GM18502 (cell line): ENCODE measurements at regions not wholly inside any gene's neighbourhood (a gene's known extent, or its start where the extent isn't known, plus 50 kb on each side); places are given as distances from the start of the nearest gene placed in this dataset.
"Not testable (repeated sequence)": the region's sequence is repeated elsewhere in the genome, so short reads cannot be mapped to it uniquely, and the experiment has no call there.

Experiments used
- ATAC-seq: cut with Tn5 transposase; IDR thresholded peaks from one replicate; pipeline ENCODE4 v1.9.1; 2021; ENCODE audit warnings: mild to moderate bottlenecking; ENCODE audit not compliant: unreplicated experiment, poor library complexity

GRCh38 chr16:18157854-18158253 lies 178.7 kb downstream of the NPIPA8 start:
- not testable (repeated sequence) for ATAC-seq

- ATAC-seq, result not testable (repeated sequence)
Measured at GRCh38 chr16:18152832-18153231, 183.7 kb downstream of the NPIPA8 start.

GRCh38 chr16:18148132-18148531 lies 188.4 kb downstream of the NPIPA8 start:
- ATAC-seq, result not testable (repeated sequence)

- ATAC-seq, result not testable (repeated sequence)
Measured at GRCh38 chr16:18146601-18147142, 189.9 kb downstream of the NPIPA8 start.

GRCh38 chr16:18142066-18142465 lies 194.5 kb downstream of the NPIPA8 start:
- not testable (repeated sequence) for ATAC-seq

GRCh38 chr16:18136288-18136687 lies 200.2 kb downstream of the NPIPA8 start:
- ATAC-seq, result not testable (repeated sequence)

GRCh38 chr16:18135024-18135423 lies 201.5 kb downstream of the NPIPA8 start:
- ATAC-seq, result not testable (repeated sequence)

- ATAC-seq, result not testable (repeated sequence)
Measured at GRCh38 chr16:18131587-18131986, 204.9 kb downstream of the NPIPA8 start.

- ATAC-seq, result not testable (repeated sequence)
Measured at GRCh38 chr16:18130478-18131120, 205.9 kb downstream of the NPIPA8 start.

- ATAC-seq, result not testable (repeated sequence)
Measured at GRCh38 chr16:18127033-18127432, 209.5 kb downstream of the NPIPA8 start.

- not testable (repeated sequence) for ATAC-seq
Measured at GRCh38 chr16:18119092-18119491, 217.4 kb downstream of the NPIPA8 start.

GRCh38 chr16:18118684-18119083 lies 217.9 kb downstream of the NPIPA8 start:
- ATAC-seq, result not testable (repeated sequence)

GRCh38 chr16:18118071-18118470 lies 218.5 kb downstream of the NPIPA8 start:
- ATAC-seq, result not testable (repeated sequence)

GRCh38 chr16:18104412-18104811 lies 232.1 kb downstream of the NPIPA8 start:
- not testable (repeated sequence) for ATAC-seq

GRCh38 chr16:18101077-18101476 lies 235.5 kb downstream of the NPIPA8 start:
- ATAC-seq, result not testable (repeated sequence)

- ATAC-seq, result not testable (repeated sequence)
Measured at GRCh38 chr16:18092605-18093004, 243.9 kb downstream of the NPIPA8 start.

GRCh38 chr16:18080658-18081363 lies 255.7 kb downstream of the NPIPA8 start:
- ATAC-seq, result not testable (repeated sequence)

GRCh38 chr16:18077910-18078309 lies 258.6 kb downstream of the NPIPA8 start:
- not testable (repeated sequence) for ATAC-seq

- ATAC-seq, result no peak
Measured at GRCh38 chr16:18072161-18072560, 264.4 kb downstream of the NPIPA8 start.

- no peak for ATAC-seq
Measured at GRCh38 chr16:18069683-18070082, 266.9 kb downstream of the NPIPA8 start.

- ATAC-seq, result no peak
Measured at GRCh38 chr16:18068477-18068876, 268.1 kb downstream of the NPIPA8 start.
